ENCODE measurements at regions not wholly inside any gene's neighbourhood (a gene's known extent, or its start where the extent isn't known, plus 50 kb on each side); places are given as distances from the start of the nearest gene placed in this dataset.

DNA sequence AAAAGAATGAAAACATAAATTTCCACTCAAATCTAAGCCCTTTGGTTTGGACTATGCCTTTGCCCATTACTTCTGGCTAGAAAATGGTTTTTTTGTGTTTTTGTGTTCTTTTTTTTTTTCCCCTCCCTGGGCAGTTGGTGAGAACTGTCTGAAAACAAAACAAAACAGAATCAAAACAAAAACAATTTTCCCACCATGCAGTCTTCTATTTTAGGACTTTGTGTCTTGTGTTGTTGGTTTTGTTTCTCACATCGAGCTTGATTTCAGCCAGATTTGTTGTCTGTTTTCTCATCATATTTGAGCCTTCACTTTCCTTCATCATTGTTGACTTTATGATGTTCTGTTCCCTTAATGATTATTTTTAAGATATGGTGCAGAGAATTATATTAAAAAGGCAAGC lies 206.3 kb downstream of the MACC1 start:
- whole genome bisulfite sequencing, 3 donors = 33 to 63% (median 52%) methylated on average over 1 of the region's 1 CpG
- TF ChIP-seq EP300 (IDR thresholded peaks at IDR 0.05) = no peak
- no peak for TF ChIP-seq POLR2A (IDR thresholded peaks at IDR 0.05)
- no peak for TF ChIP-seq CTCF (IDR thresholded peaks at IDR 0.05)
- H3K4me1 ChIP-seq (ENCODE audit: insufficient read depth) = no peaks in the 10 kb centered on the region
- H3K36me3 ChIP-seq = no peaks in the 10 kb centered on the region
- intact Hi-C loops (cut with DNase I) = no loop called here
- no peak for DNase-seq
- no peaks in the 10 kb centered on the region for H3K27me3 ChIP-seq
- H3K9me3 ChIP-seq = no peaks in the 10 kb centered on the region
- H3K27ac ChIP-seq = no peak overlapping the region
- H3K4me3 ChIP-seq = no peak overlapping the region

DNA sequence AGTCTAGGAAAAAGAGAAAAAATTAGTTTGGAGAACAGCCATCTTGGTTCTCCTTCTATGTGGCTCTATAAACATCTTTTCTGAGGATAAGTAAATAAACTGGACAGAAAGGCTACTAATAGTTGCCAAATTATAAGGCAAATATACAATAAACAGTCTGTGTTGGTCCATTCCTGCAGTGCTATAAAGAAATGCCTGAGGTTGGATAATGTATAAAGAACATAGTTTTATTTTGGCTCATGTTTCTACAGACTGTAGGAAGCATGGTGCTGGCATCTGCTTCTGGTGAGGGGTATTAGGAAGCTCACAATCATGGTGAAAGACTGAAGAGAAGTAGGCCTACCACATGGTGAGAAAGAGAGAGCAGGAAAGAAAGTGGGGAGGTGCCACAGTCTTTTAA lies 209.7 kb downstream of the MACC1 start:
- no peaks in the 10 kb centered on the region for H3K4me1 ChIP-seq (ENCODE audit: insufficient read depth)
- H3K4me3 ChIP-seq = no peak overlapping the region
- no peak for DNase-seq
- H3K27me3 ChIP-seq = no peaks in the 10 kb centered on the region
- no peaks in the 10 kb centered on the region for H3K36me3 ChIP-seq
- no peaks in the 10 kb centered on the region for H3K9me3 ChIP-seq
- H3K27ac ChIP-seq = no peak overlapping the region
- TF ChIP-seq EP300 (IDR thresholded peaks at IDR 0.05) (no peak), POLR2A (IDR thresholded peaks at IDR 0.05) (no peak), CTCF (IDR thresholded peaks at IDR 0.05) (no peak)
- intact Hi-C loops (cut with DNase I) = no loop called here

DNA sequence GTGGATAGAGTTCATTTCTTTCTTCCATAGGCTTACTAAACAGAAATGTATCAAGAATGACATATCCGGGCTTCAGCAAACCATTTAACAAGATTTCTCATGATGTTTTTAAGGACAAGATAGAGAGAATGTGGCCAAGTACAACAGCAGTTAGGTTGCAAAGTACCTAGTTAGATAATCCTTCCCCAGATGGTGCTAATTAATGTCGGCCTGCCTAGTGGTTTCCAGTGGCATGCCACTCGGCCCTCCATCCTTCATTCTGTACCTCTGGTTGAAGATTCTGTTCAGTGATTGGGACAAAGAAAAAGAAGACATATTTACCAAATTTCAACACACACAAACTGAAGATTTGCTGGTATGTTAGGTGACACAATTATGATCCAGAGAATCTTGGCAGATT lies 212.1 kb downstream of the MACC1 start:
- Histone ChIP-seq H3K4me1 (ENCODE audit: insufficient read depth) (no peaks in the 10 kb centered on the region), H3K27me3 (no peaks in the 10 kb centered on the region), H3K27ac (no peak overlapping the region), H3K36me3 (no peaks in the 10 kb centered on the region), H3K4me3 (no peak overlapping the region), H3K9me3 (no peaks in the 10 kb centered on the region)
- TF ChIP-seq CTCF (IDR thresholded peaks at IDR 0.05) (no peak), POLR2A (IDR thresholded peaks at IDR 0.05) (no peak), EP300 (IDR thresholded peaks at IDR 0.05) (no peak)
- no peak for DNase-seq
- intact Hi-C loops (cut with DNase I) = no loop called here
- 74 to 91% (median 82%) methylated on average over 3 of the region's 3 CpGs for WGBS, 3 donors

DNA sequence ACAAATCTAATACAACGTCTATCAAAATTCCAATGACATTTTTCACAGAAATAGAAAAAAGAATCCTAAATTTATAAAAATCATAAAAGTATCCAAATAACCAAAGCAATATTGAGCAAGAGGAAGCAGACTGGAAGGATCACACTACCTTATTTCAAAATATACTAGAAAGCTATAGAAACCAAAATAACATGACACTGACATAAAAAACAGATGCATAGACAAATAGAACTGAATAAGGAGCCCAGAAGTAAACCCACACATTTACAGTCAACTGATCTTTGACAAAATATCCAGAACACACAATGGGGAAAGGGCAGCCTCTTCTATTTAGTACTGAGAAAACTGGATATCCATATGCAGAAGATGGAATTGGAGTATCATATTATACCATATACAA lies 217.5 kb downstream of the MACC1 start:
- WGBS, 3 donors = 83 to 91% (median 90%) methylated on average over 1 of the region's 1 CpG
- Histone ChIP-seq H3K4me3 (no peak overlapping the region), H3K36me3 (no peaks in the 10 kb centered on the region), H3K27ac (no peak overlapping the region), H3K27me3 (no peaks in the 10 kb centered on the region), H3K4me1 (ENCODE audit: insufficient read depth) (no peaks in the 10 kb centered on the region), H3K9me3 (no peaks in the 10 kb centered on the region)
- no peak for DNase-seq
- TF ChIP-seq EP300 (IDR thresholded peaks at IDR 0.05) (no peak), CTCF (IDR thresholded peaks at IDR 0.05) (no peak), POLR2A (IDR thresholded peaks at IDR 0.05) (no peak)
- intact Hi-C loops (cut with DNase I) = no loop called here

GRCh38 chr7:19991936-19992335 lies 218.5 kb upstream of the TMEM196 start:
- intact Hi-C loops (cut with DNase I) = no loop called here
- H3K36me3 ChIP-seq = no peaks in the 10 kb centered on the region
- H3K27me3 ChIP-seq = no peaks in the 10 kb centered on the region
- no peak for DNase-seq
- no peak for TF ChIP-seq POLR2A (IDR thresholded peaks at IDR 0.05)
- TF ChIP-seq CTCF (IDR thresholded peaks at IDR 0.05) = no peak
- no peak for TF ChIP-seq EP300 (IDR thresholded peaks at IDR 0.05)
- no peak overlapping the region for H3K4me3 ChIP-seq
- WGBS, 3 donors = 88 to 94% (median 88%) methylated on average over 2 of the region's 2 CpGs
- H3K9me3 ChIP-seq = no peaks in the 10 kb centered on the region
- H3K4me1 ChIP-seq (ENCODE audit: insufficient read depth) = no peaks in the 10 kb centered on the region
- no peak overlapping the region for H3K27ac ChIP-seq

Data from ovary (tissue), 7 donors.